GM18505 (cell line): ENCODE measurements at regions not wholly inside any gene's neighbourhood (a gene's known extent, or its start where the extent isn't known, plus 50 kb on each side); places are given as distances from the start of the nearest gene placed in this dataset.

Experiments used
- ATAC-seq: cut with Tn5 transposase; IDR thresholded peaks from one replicate; pipeline ENCODE4 v1.9.1; 2021; ENCODE audit not compliant: unreplicated experiment
- POLR2A ChIP-seq: IDR thresholded peaks from 4 replicates; pipeline ENCODE4 v1.6.1; 2011; ENCODE audit warnings: borderline replicate concordance; ENCODE audit not compliant: insufficient read depth, insufficient read length; ENCODE audit errors: extremely low read depth

- no peak for ATAC-seq
- TF ChIP-seq POLR2A, result no peak
These were observed 135.3 kb downstream of the ETAA1 start for GRCh38 chr2:67532387-67532786.

GRCh38 chr2:67534745-67535144, 137.6 kb downstream of the ETAA1 start:
- ATAC-seq, result no peak
- no peak for TF ChIP-seq POLR2A

- TF ChIP-seq POLR2A, result no peak
- no peak for ATAC-seq
These were observed 143.8 kb downstream of the ETAA1 start for GRCh38 chr2:67540962-67541361.

- TF ChIP-seq POLR2A, result no peak
- no peak for ATAC-seq
These were observed 147.2 kb downstream of the ETAA1 start for GRCh38 chr2:67544286-67544685.

- ATAC-seq, result no peak
- no peak for TF ChIP-seq POLR2A
These were observed 151.4 kb downstream of the ETAA1 start for GRCh38 chr2:67548317-67549201.

GRCh38 chr2:67559156-67559555, 162.0 kb downstream of the ETAA1 start:
- no peak for TF ChIP-seq POLR2A
- ATAC-seq, result no peak

- no peak for ATAC-seq
These were observed 163.8 kb downstream of the ETAA1 start for GRCh38 chr2:67560771-67561456.

GRCh38 chr2:67561457-67561965, 164.4 kb downstream of the ETAA1 start:
- no peak for ATAC-seq
- no peak for TF ChIP-seq POLR2A

More at GRCh38 chr2:67560771-67561456, 163.8 kb downstream of the ETAA1 start:
- TF ChIP-seq POLR2A, result no peak

- no peak for ATAC-seq
- no peak for TF ChIP-seq POLR2A
These were observed 166.9 kb downstream of the ETAA1 start for GRCh38 chr2:67564076-67564475.

GRCh38 chr2:67564626-67565025, 167.5 kb downstream of the ETAA1 start:
- no peak for ATAC-seq
- no peak for TF ChIP-seq POLR2A

- no peak for ATAC-seq
These were observed 168.1 kb downstream of the ETAA1 start for GRCh38 chr2:67565262-67565661.

GRCh38 chr2:67565761-67566160, 168.6 kb downstream of the ETAA1 start:
- ATAC-seq, result no peak
- TF ChIP-seq POLR2A, result no peak

More at GRCh38 chr2:67565262-67565661, 168.1 kb downstream of the ETAA1 start:
- TF ChIP-seq POLR2A, result no peak

- no peak for TF ChIP-seq POLR2A
- ATAC-seq, result no peak
These were observed 169.2 kb downstream of the ETAA1 start for GRCh38 chr2:67566285-67566684.
